ENCODE measurements at regions not wholly inside any gene's neighbourhood (a gene's known extent, or its start where the extent isn't known, plus 50 kb on each side); places are given as distances from the start of the nearest gene placed in this dataset.

DNA sequence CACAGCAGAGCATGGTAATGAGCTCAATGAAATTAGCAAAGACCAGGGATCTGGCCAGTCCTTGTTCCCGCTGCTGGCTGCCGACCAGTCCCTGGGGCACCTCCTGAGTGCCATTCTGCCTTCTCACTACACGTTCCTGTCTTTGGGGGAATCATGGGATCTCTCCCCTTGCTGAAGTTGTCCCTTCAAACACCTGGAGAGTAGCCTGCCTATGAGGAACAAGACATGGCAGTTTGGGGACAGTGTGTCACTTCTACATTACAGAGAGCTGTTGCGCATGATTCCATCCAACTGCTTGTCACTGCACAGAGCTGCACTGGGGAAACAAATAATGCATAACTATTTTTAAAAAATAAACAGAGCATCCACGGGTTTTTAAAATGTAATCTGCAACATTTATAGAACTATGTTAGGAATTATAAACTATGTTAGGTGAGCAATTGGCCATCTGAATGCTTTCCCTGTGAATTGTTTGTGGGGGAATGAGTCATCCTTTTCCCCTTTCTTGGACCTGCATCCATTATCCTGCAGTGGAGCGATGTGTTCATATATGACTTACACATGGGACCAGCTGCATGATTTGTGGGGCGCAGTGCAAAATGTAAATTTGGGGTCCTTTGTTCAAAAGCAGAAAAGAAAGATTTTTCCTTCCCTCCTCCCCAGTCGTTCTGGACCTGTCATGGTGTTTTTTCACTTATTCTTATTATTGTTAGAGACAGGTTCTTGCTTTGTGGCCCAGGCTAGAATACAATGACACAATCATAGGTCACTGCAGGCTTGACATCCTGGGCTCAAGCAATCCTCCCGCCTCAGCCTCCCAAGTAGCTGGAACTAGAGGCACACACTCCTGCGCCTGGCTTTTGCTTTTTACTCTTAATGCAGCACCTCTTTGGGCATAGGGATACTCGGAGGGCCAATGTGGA is 115.0 kb upstream of the TBL1X start:
- DNase-seq (ENCODE audit: low spot score in 2 of 2) = no peak
- TF ChIP-seq, protein P1, sequence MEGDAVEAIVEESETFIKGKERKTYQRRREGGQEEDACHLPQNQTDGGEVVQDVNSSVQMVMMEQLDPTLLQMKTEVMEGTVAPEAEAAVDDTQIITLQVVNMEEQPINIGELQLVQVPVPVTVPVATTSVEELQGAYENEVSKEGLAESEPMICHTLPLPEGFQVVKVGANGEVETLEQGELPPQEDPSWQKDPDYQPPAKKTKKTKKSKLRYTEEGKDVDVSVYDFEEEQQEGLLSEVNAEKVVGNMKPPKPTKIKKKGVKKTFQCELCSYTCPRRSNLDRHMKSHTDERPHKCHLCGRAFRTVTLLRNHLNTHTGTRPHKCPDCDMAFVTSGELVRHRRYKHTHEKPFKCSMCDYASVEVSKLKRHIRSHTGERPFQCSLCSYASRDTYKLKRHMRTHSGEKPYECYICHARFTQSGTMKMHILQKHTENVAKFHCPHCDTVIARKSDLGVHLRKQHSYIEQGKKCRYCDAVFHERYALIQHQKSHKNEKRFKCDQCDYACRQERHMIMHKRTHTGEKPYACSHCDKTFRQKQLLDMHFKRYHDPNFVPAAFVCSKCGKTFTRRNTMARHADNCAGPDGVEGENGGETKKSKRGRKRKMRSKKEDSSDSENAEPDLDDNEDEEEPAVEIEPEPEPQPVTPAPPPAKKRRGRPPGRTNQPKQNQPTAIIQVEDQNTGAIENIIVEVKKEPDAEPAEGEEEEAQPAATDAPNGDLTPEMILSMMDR (IDR thresholded peaks at IDR 0.05) = no peak
- no peak for TF ChIP-seq EP300 (IDR thresholded peaks at IDR 0.05)
- no peak for TF ChIP-seq POLR2A (IDR thresholded peaks at IDR 0.05)
- no peak for TF ChIP-seq POLR2AphosphoS5 (IDR thresholded peaks at IDR 0.05)
- no peaks in the 10 kb centered on the region for H3K9me3 ChIP-seq
- H3K27me3 ChIP-seq = no peaks in the 10 kb centered on the region
- WGBS = 68% methylated on average over 11 of the region's 11 CpGs
- no peak overlapping the region for H3K4me3 ChIP-seq
- no peak overlapping the region for H3K27ac ChIP-seq
- H3K4me1 ChIP-seq = peaks cover 9% of the 10 kb centered on the region
- no peaks in the 10 kb centered on the region for H3K36me3 ChIP-seq

DNA sequence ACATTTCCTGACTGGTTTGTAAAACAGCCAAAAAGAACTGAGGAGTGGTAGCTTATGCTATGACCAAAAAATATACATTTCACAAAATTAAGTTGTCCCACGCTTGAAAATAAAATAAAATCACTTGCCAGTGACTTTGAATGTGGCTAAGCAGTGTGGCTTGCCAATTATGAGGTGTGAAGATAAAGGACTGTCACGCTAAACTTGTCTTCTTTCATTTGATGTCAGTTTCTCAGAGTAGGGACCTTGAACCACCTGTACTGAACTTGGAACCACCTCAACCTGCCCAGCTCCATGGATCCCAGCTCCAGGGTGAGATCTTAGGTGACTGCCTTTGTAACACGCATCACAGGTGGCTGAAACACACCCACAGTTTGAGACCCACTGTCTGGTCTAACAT is 113.7 kb upstream of the TBL1X start:
- TF ChIP-seq POLR2AphosphoS5 (IDR thresholded peaks at IDR 0.05) (no peak), POLR2A (IDR thresholded peaks at IDR 0.05) (no peak), EP300 (IDR thresholded peaks at IDR 0.05) (no peak)
- TF ChIP-seq, protein P1 (IDR thresholded peaks at IDR 0.05) = no peak
- no peak overlapping the region for H3K27ac ChIP-seq
- no peak for DNase-seq (ENCODE audit: low spot score in 2 of 2)
- H3K36me3 ChIP-seq = no peaks in the 10 kb centered on the region
- WGBS = 79% methylated on average over 3 of the region's 3 CpGs
- H3K4me1 ChIP-seq = peaks cover 9% of the 10 kb centered on the region
- H3K27me3 ChIP-seq = no peaks in the 10 kb centered on the region
- no peak overlapping the region for H3K4me3 ChIP-seq
- H3K9me3 ChIP-seq = no peaks in the 10 kb centered on the region

DNA sequence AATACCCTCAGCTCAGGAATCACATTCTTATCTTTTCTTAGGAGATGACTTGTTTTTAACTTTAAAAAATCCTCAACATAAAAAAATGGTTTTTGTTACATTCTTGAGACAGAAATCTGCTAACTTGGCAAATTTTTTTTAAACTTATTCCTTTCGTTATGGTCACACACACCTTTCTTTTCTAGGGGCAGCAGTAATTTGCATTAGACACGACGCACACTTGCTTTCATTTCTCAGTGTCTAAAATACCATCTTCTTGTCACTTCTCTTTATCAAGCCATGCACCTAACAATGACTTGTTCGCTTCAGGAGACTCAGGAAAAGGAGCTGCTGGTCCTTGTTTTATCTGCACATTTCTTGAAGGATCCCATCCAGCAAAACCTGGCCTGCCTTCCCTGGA is 112.6 kb upstream of the TBL1X start:
- H3K4me1 ChIP-seq = peaks cover 9% of the 10 kb centered on the region
- no peaks in the 10 kb centered on the region for H3K27me3 ChIP-seq
- H3K36me3 ChIP-seq = no peaks in the 10 kb centered on the region
- no peak overlapping the region for H3K27ac ChIP-seq
- H3K9me3 ChIP-seq = no peaks in the 10 kb centered on the region
- TF ChIP-seq POLR2AphosphoS5 (IDR thresholded peaks at IDR 0.05) (no peak), POLR2A (IDR thresholded peaks at IDR 0.05) (no peak), EP300 (IDR thresholded peaks at IDR 0.05) (no peak)
- TF ChIP-seq, protein P1 (IDR thresholded peaks at IDR 0.05) = no peak
- no peak overlapping the region for H3K4me3 ChIP-seq
- WGBS = 61% methylated on average over 4 of the region's 4 CpGs
- DNase-seq (ENCODE audit: low spot score in 2 of 2) = no peak

DNA sequence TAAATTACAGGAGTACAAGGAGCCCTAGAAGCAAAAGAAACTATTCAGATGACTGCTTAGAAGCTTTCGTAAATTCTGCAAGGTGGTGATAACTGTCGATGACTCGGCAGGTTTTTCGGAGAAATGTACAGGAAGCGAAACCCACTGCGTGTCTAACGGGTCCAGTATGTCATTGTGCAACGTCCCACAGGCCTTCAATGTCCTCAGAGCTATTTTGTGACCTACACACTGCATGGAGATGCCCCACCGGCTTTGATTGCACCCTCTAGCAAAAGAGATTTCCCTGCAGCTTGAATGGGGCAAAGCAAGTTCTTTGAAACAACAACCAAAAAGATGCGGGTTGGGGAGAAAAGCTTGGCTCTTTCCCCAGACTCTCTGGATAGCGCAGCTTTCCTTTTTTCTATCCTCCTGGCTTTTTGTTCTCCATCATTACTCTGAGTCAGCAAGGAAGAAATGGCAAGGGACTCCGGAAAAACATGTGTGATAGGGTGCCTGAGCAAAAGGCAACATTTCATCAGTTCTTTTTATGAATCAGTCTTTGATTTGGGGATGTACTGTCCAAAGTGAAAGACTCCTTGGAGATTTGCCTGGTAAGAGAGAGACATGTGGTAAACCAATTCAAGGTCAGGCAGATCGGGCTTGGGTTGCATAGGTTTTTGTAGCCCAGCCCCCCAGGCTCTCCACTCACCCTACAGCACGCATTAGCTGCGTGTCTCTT is 112.0 kb upstream of the TBL1X start:
- DNase-seq (ENCODE audit: low spot score in 2 of 2) = no peak
- Histone ChIP-seq H3K4me1 (peaks cover 9% of the 10 kb centered on the region), H3K27ac (no peak overlapping the region), H3K4me3 (no peak overlapping the region), H3K9me3 (no peaks in the 10 kb centered on the region), H3K27me3 (no peaks in the 10 kb centered on the region), H3K36me3 (no peaks in the 10 kb centered on the region)
- TF ChIP-seq POLR2A (IDR thresholded peaks at IDR 0.05) = no peak
- no peak for TF ChIP-seq POLR2AphosphoS5 (IDR thresholded peaks at IDR 0.05)
- no peak for TF ChIP-seq EP300 (IDR thresholded peaks at IDR 0.05)
- TF ChIP-seq, protein P1 (IDR thresholded peaks at IDR 0.05) = no peak
- WGBS = 40% methylated on average over 15 of the region's 15 CpGs

DNA sequence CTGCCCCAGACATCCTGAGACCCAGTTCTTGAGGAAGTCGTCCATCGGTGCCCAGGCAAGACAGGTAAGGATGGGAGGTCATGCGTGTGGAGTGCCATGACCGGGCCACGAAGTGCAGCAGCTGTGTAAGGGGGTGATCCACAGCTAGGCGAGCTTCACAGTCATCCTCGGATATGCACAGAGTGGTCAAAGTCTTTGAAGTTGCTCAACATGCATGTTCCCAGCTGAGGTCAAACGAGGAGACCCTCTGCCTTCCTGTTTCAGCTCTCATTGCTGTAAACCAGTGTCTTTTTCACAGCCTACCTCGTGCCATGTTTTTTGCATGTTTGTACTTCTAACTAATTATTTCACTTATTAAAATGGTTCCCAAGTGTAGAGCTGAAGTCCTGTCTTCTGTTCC is 109.9 kb upstream of the TBL1X start:
- no peak for DNase-seq (ENCODE audit: low spot score in 2 of 2)

More for the DNA sequence above, 109.9 kb upstream of the TBL1X start:
- TF ChIP-seq POLR2AphosphoS5 (IDR thresholded peaks at IDR 0.05) = no peak
- H3K4me1 ChIP-seq = peaks cover 5% of the 10 kb centered on the region
- no peaks in the 10 kb centered on the region for H3K36me3 ChIP-seq
- no peak overlapping the region for H3K4me3 ChIP-seq
- 81% methylated on average over 6 of the region's 9 CpGs for WGBS
- no peak overlapping the region for H3K27ac ChIP-seq
- no peaks in the 10 kb centered on the region for H3K27me3 ChIP-seq
- no peaks in the 10 kb centered on the region for H3K9me3 ChIP-seq

All from suprapubic skin (tissue), 4 donors.